GM23338 (cell line): ENCODE measurements at regions not wholly inside any gene's neighbourhood (a gene's known extent, or its start where the extent isn't known, plus 50 kb on each side); places are given as distances from the start of the nearest gene placed in this dataset.

Experiments used
- ATAC-seq: fragments of 200-7000 bp; cut with Tn5 transposase; 3 replicates; pipeline ENCODE4 v1.9.1; 2020
- DNase-seq: peaks from one replicate; pipeline ENCODE4 v3.0.0-alpha.2; 2015; ENCODE audit warnings: low spot score
- H2AFZ ChIP-seq: fragments of 200-600 bp; sonication (generic); 2 replicates; pipeline ENCODE4 v1.8.0; 2016; ENCODE audit warnings: antibody characterized with exemption, mild to moderate bottlenecking, moderate library complexity
- H3F3A ChIP-seq: fragments of 200-600 bp; sonication (generic); replicated peaks from 2 replicates; pipeline ENCODE4 v1.8.0; 2017; ENCODE audit warnings: antibody characterized with exemption, mixed run types, low read depth
- H3K27ac ChIP-seq: fragments of 200-600 bp; sonication (generic); 2 replicates; pipeline ENCODE4 v1.6.1; 2016; ENCODE audit warnings: low read depth
- H3K27me3 ChIP-seq: fragments of 200-600 bp; sonication (generic); 2 replicates; pipeline ENCODE4 v1.8.0; 2016; ENCODE audit warnings: mild to moderate bottlenecking, mixed run types, moderate library complexity; ENCODE audit not compliant: insufficient read depth
- H3K36me3 ChIP-seq: fragments of 200-600 bp; sonication (generic); 2 replicates; pipeline ENCODE4 v1.8.0; 2016; ENCODE audit warnings: mild to moderate bottlenecking; ENCODE audit not compliant: insufficient read depth
- H3K4me1 ChIP-seq: fragments of 200-600 bp; sonication (generic); 2 replicates; pipeline ENCODE4 v1.8.0; 2016; ENCODE audit warnings: mild to moderate bottlenecking, moderate library complexity; ENCODE audit not compliant: insufficient read depth
- H3K4me2 ChIP-seq: fragments of 200-600 bp; sonication (generic); 2 replicates; pipeline ENCODE4 v1.7.1; 2017; ENCODE audit warnings: mixed run types
- H3K4me3 ChIP-seq: fragments of 200-600 bp; sonication (generic); 2 replicates; pipeline ENCODE4 v1.6.1; 2016; ENCODE audit warnings: mixed run types
- H3K79me2 ChIP-seq: fragments of 200-600 bp; sonication (generic); replicated peaks from 2 replicates; pipeline ENCODE4 v1.8.0; 2017; ENCODE audit warnings: mild to moderate bottlenecking; ENCODE audit not compliant: insufficient read depth
- H3K9me2 ChIP-seq: fragments of 200-600 bp; sonication (generic); 2 replicates; pipeline ENCODE4 v1.8.0; 2017; ENCODE audit not compliant: insufficient read depth
- H4K20me1 ChIP-seq: fragments of 200-600 bp; sonication (generic); replicated peaks from 2 replicates; pipeline ENCODE4 v1.8.0; 2017; ENCODE audit warnings: mild to moderate bottlenecking; ENCODE audit not compliant: insufficient read depth
- H3K27ac Mint-ChIP-seq: 2 replicates; pipeline ENCODE4 v1.8.0; 2020; ENCODE audit warnings: inconsistent platforms, mild to moderate bottlenecking, moderate library complexity, mixed read lengths
- H3K27me3 Mint-ChIP-seq: 3 replicates; pipeline ENCODE4 v1.8.0; 2022; ENCODE audit warnings: low read depth, mild to moderate bottlenecking, moderate library complexity, mixed read lengths, inconsistent platforms; ENCODE audit not compliant: insufficient read depth, poor library complexity
- H3K36me3 Mint-ChIP-seq: 3 replicates; pipeline ENCODE4 v1.8.0; 2021; ENCODE audit warnings: low read depth, mild to moderate bottlenecking, inconsistent platforms, moderate library complexity, mixed read lengths
- H3K4me1 Mint-ChIP-seq: 3 replicates; pipeline ENCODE4 v1.8.0; 2020; ENCODE audit warnings: mild to moderate bottlenecking, inconsistent platforms, mixed read lengths
- H3K4me3 Mint-ChIP-seq: 3 replicates; pipeline ENCODE4 v1.8.0; 2021; ENCODE audit warnings: moderate library complexity, mild to moderate bottlenecking, inconsistent platforms, mixed read lengths
- H3K9me3 Mint-ChIP-seq: 3 replicates; pipeline ENCODE4 v1.8.0; 2020; ENCODE audit warnings: moderate library complexity, mild to moderate bottlenecking, inconsistent platforms, mixed read lengths
- CREB1 ChIP-seq: fragments of 250-450 bp; sonication (Bioruptor Pico); IDR thresholded peaks from 2 replicates; pipeline ENCODE4 v1.5.0; 2020; ENCODE audit warnings: low read depth, mild to moderate bottlenecking, moderate library complexity
- CTCF ChIP-seq, 2 experiments: fragments of 200-600 bp in 1 of 2; sonication (generic) in 1 of 2; conservative IDR thresholded peaks; 2 replicates each; pipeline versions ENCODE4 v1.5.1 to v1.6.1; 2016 to 2017; ENCODE audit warnings: antibody characterized with exemption in 2 of 2, low read depth in 2 of 2, mild to moderate bottlenecking in 2 of 2, moderate library complexity in 1 of 2
- ETS1 ChIP-seq: IDR thresholded peaks from 2 replicates; pipeline ENCODE4 v1.6.1; 2016; ENCODE audit warnings: antibody characterized with exemption
- EZH2 ChIP-seq: fragments of 200-600 bp; sonication (generic); IDR thresholded peaks from one replicate; pipeline ENCODE4 v1.8.0; 2017; ENCODE audit warnings: antibody characterized with exemption, mild to moderate bottlenecking, low read depth; ENCODE audit not compliant: unreplicated experiment
- EZH2phosphoT487 ChIP-seq: fragments of 200-600 bp; sonication (generic); IDR thresholded peaks from one replicate; pipeline ENCODE4 v1.8.1; 2018; ENCODE audit warnings: antibody characterized with exemption; ENCODE audit not compliant: unreplicated experiment
- JUNB ChIP-seq: IDR thresholded peaks from one replicate; pipeline ENCODE4 v1.6.1; 2016; ENCODE audit warnings: antibody characterized with exemption; ENCODE audit not compliant: unreplicated experiment
- NANOG ChIP-seq: IDR thresholded peaks from 2 replicates; pipeline ENCODE4 v1.6.1; 2016; ENCODE audit warnings: antibody characterized with exemption, borderline replicate concordance
- POLR2AphosphoS5 ChIP-seq: IDR thresholded peaks from 2 replicates; pipeline ENCODE4 v1.6.1; 2016; ENCODE audit warnings: antibody characterized with exemption, low read depth
- REST ChIP-seq: IDR thresholded peaks from one replicate; pipeline ENCODE4 v1.6.1; 2018; ENCODE audit warnings: antibody characterized with exemption; ENCODE audit not compliant: unreplicated experiment
- STAT1 ChIP-seq: IDR thresholded peaks from one replicate; pipeline ENCODE4 v1.6.1; 2016; ENCODE audit warnings: antibody characterized with exemption; ENCODE audit not compliant: unreplicated experiment
- ZNF114 ChIP-seq: fragments of 250-450 bp; sonication (Bioruptor Pico); IDR thresholded peaks from 2 replicates; pipeline ENCODE4 v1.5.0; 2020; ENCODE audit warnings: mild to moderate bottlenecking, moderate library complexity
- ZNF331 ChIP-seq: fragments of 250-450 bp; sonication (Bioruptor Pico); IDR thresholded peaks from 2 replicates; pipeline ENCODE4 v1.5.0; 2020; ENCODE audit warnings: low read depth, mild to moderate bottlenecking, moderate library complexity
- ZNF462 ChIP-seq: fragments of 250-450 bp; sonication (Bioruptor Pico); IDR thresholded peaks from 2 replicates; pipeline ENCODE4 v1.5.0; 2020; ENCODE audit warnings: mild to moderate bottlenecking, moderate library complexity

GRCh38 chr2:139609109-139609508 is 828.9 kb upstream of the NXPH2 start:
- no peaks in the 10 kb centered on the region for H3K27me3 ChIP-seq
- H3K36me3 Mint-ChIP-seq = no peaks in the 10 kb centered on the region
- peaks cover 4% of the 10 kb centered on the region; the same call in 1 of the 2 replicates for H3K9me2 ChIP-seq

More at GRCh38 chr2:139609109-139609508, 828.9 kb upstream of the NXPH2 start:
- H2AFZ ChIP-seq = no peak overlapping the region; the same call in 1 of the 2 replicates
- no peaks in the 10 kb centered on the region for H3K27me3 Mint-ChIP-seq
- H3K36me3 ChIP-seq = no peaks in the 10 kb centered on the region
- H3K27ac Mint-ChIP-seq = no peak overlapping the region
- TF ChIP-seq ZNF462 = no peak
- TF ChIP-seq ZNF114 (CRISPR knock-in tag) = no peak
- TF ChIP-seq CTCF (conservative IDR thresholded peaks at IDR 0.05; ENCODE audit: low read depth in 2 of 2) = no peak
- no peak for TF ChIP-seq JUNB
- no peak for TF ChIP-seq EZH2phosphoT487
- TF ChIP-seq ETS1 = no peak
- TF ChIP-seq REST = no peak
- TF ChIP-seq ZNF331 = no peak
- no peak for TF ChIP-seq POLR2AphosphoS5
- TF ChIP-seq CREB1 (CRISPR knock-in tag) = no peak
- no peak for TF ChIP-seq STAT1
- no peak for TF ChIP-seq EZH2
- TF ChIP-seq NANOG = no peak
- no peak overlapping the region for H3K4me3 ChIP-seq
- no peak for ATAC-seq
- DNase-seq = no peak
- no peak overlapping the region for H3K27ac ChIP-seq
- H3K4me3 Mint-ChIP-seq = no peak overlapping the region
- H3K4me2 ChIP-seq = no peak overlapping the region
- no peaks in the 10 kb centered on the region for H4K20me1 ChIP-seq
- H3K4me1 ChIP-seq = no peaks in the 10 kb centered on the region
- H3K4me1 Mint-ChIP-seq = peaks cover 3% of the 10 kb centered on the region; the same call in 2 of the 3 replicates
- H3K9me3 Mint-ChIP-seq = no peaks in the 10 kb centered on the region
- H3F3A ChIP-seq = no peaks in the 10 kb centered on the region
- H3K79me2 ChIP-seq = no peaks in the 10 kb centered on the region
